ENCODE measurements at regions not wholly inside any gene's neighbourhood (a gene's known extent, or its start where the extent isn't known, plus 50 kb on each side); places are given as distances from the start of the nearest gene placed in this dataset.

GRCh38 chrX:485368-485767, 98.7 kb upstream of the PPP2R3B start:
- TF ChIP-seq CTCF (IDR thresholded peaks at IDR 0.05) (no peak), POLR2A (IDR thresholded peaks at IDR 0.05) (no peak)

All from esophagus squamous epithelium (tissue), 4 donors.